HepG2 (cell line): ENCODE measurements at regions not wholly inside any gene's neighbourhood (a gene's known extent, or its start where the extent isn't known, plus 50 kb on each side); places are given as distances from the start of the nearest gene placed in this dataset.

ENCODE experiments used
- HDAC2 ChIP-seq: sonication (generic); formaldehyde crosslinking; IDR thresholded peaks from 2 replicates; pipeline ENCODE4 v1.4.0; 2020; ENCODE audit warnings: missing genetic modification reagents
- SMARCE1 ChIP-seq: fragments of 450-650 bp; IDR thresholded peaks from 2 replicates; pipeline ENCODE4 v1.6.1; 2017; ENCODE audit warnings: borderline replicate concordance
- ZNF121 ChIP-seq: sonication (generic); formaldehyde crosslinking; IDR thresholded peaks from 2 replicates; pipeline ENCODE4 v1.5.0; 2020; ENCODE audit warnings: mild to moderate bottlenecking, missing genetic modification reagents
- ZNF563 ChIP-seq: sonication (generic); formaldehyde crosslinking; IDR thresholded peaks from 2 replicates; pipeline ENCODE4 v1.8.0; 2022; ENCODE audit warnings: mild to moderate bottlenecking, moderate library complexity, missing genetic modification reagents
- ZNF572 ChIP-seq: sonication (generic); formaldehyde crosslinking; IDR thresholded peaks from 2 replicates; pipeline ENCODE4 v1.5.1; 2020; ENCODE audit warnings: mild to moderate bottlenecking, missing genetic modification reagents
- TF ChIP-seq, protein P1 (sequence below): sonication (generic); formaldehyde crosslinking; IDR thresholded peaks from 2 replicates; pipeline ENCODE4 v1.5.0; 2020; ENCODE audit warnings: mild to moderate bottlenecking, missing genetic modification reagents, moderate library complexity
- TF ChIP-seq, protein P2 (sequence below): sonication (generic); formaldehyde crosslinking; IDR thresholded peaks from 2 replicates; pipeline ENCODE4 v1.5.0; 2020; ENCODE audit warnings: missing genetic modification reagents, mild to moderate bottlenecking, borderline replicate concordance

DNA sequence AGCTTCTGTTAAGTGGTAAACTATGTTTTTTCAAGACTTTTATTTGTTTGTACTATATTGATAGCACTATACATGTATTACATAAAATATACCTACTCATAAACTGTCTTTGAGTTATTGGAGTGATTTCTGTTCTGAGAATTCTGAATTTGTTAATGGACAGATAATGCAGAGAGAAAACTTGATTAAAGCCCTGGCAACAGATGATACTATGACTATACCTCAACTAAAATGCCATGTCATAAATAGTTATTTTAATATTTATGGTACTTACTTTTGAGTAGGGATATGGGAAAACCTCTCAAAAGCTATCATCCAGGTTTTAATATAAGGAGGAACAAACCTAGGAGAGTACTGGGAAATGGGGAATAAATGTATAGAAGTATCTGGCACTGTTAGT, 947.2 kb upstream of the ARRDC3 start:
- no peak for TF ChIP-seq ZNF572 (CRISPR knock-in tag)
- no peak for TF ChIP-seq SMARCE1
- TF ChIP-seq ZNF563 (CRISPR knock-in tag), result no peak
- no peak for TF ChIP-seq HDAC2
- TF ChIP-seq, protein P1, sequence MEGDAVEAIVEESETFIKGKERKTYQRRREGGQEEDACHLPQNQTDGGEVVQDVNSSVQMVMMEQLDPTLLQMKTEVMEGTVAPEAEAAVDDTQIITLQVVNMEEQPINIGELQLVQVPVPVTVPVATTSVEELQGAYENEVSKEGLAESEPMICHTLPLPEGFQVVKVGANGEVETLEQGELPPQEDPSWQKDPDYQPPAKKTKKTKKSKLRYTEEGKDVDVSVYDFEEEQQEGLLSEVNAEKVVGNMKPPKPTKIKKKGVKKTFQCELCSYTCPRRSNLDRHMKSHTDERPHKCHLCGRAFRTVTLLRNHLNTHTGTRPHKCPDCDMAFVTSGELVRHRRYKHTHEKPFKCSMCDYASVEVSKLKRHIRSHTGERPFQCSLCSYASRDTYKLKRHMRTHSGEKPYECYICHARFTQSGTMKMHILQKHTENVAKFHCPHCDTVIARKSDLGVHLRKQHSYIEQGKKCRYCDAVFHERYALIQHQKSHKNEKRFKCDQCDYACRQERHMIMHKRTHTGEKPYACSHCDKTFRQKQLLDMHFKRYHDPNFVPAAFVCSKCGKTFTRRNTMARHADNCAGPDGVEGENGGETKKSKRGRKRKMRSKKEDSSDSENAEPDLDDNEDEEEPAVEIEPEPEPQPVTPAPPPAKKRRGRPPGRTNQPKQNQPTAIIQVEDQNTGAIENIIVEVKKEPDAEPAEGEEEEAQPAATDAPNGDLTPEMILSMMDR (CRISPR knock-in tag), result no peak
- TF ChIP-seq, protein P2, sequence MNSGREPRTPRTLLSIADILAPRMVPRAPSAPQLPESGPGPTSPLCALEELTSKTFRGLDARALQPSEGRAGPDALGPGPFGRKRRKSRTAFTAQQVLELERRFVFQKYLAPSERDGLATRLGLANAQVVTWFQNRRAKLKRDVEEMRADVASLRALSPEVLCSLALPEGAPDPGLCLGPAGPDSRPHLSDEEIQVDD (CRISPR knock-in tag), result no peak
- TF ChIP-seq ZNF121 (CRISPR knock-in tag), result no peak
